ENCODE measurements at regions not wholly inside any gene's neighbourhood (a gene's known extent, or its start where the extent isn't known, plus 50 kb on each side); places are given as distances from the start of the nearest gene placed in this dataset.
"Not testable (repeated sequence)": the region's sequence is repeated elsewhere in the genome, so short reads cannot be mapped to it uniquely, and the experiment has no call there.

GRCh38 chr5:72637058-72637457 lies 129.8 kb upstream of the ZNF366 start:
- intact Hi-C loops (cut with DNase I) = no loop called here
- no peak overlapping the region for H3K4me3 ChIP-seq
- TF ChIP-seq, protein P1, sequence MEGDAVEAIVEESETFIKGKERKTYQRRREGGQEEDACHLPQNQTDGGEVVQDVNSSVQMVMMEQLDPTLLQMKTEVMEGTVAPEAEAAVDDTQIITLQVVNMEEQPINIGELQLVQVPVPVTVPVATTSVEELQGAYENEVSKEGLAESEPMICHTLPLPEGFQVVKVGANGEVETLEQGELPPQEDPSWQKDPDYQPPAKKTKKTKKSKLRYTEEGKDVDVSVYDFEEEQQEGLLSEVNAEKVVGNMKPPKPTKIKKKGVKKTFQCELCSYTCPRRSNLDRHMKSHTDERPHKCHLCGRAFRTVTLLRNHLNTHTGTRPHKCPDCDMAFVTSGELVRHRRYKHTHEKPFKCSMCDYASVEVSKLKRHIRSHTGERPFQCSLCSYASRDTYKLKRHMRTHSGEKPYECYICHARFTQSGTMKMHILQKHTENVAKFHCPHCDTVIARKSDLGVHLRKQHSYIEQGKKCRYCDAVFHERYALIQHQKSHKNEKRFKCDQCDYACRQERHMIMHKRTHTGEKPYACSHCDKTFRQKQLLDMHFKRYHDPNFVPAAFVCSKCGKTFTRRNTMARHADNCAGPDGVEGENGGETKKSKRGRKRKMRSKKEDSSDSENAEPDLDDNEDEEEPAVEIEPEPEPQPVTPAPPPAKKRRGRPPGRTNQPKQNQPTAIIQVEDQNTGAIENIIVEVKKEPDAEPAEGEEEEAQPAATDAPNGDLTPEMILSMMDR (IDR thresholded peaks at IDR 0.05) = no peak
- TF ChIP-seq POLR2A (IDR thresholded peaks at IDR 0.05) = no peak
- DNase-seq = no peak
- no peak overlapping the region for H3K27ac ChIP-seq
- H3K36me3 ChIP-seq (replicated peaks in 1 of 2) = no peaks in the 10 kb centered on the region
- H3K4me1 ChIP-seq (replicated peaks in 1 of 2) = no peaks in the 10 kb centered on the region
- H3K27me3 ChIP-seq = no peaks in the 10 kb centered on the region
- no peaks in the 10 kb centered on the region for H3K9me3 ChIP-seq (replicated peaks in 1 of 3)

DNA sequence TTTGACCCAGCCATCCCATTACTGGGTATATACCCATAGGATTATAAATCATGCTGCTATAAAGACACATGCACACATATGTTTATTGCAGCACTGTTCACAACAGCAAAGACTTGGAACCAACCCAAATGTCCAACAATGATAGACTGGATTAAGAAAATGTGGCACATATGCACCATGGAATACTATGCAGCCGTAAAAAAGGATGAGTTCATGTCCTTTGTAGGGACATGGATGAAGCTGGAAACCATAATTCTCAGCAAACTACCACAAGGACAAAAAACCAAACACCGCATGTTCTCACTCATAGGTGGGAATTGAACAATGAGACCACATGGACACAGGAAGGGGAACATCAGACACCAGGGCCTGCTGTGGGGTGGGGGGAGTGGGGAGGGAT lies 129.4 kb upstream of the ZNF366 start:
- H3K4me1 ChIP-seq (replicated peaks in 1 of 2); H3K27ac ChIP-seq; intact Hi-C loops (cut with DNase I); H3K4me3 ChIP-seq; H3K36me3 ChIP-seq (replicated peaks in 1 of 2); H3K27me3 ChIP-seq; DNase-seq; H3K9me3 ChIP-seq (replicated peaks in 1 of 3): not testable (repeated sequence)
- WGBS, 4 donors = 89 to 96% (median 92%) methylated on average over 2 of the region's 2 CpGs

GRCh38 chr5:72634444-72634843 lies 127.2 kb upstream of the ZNF366 start:
- no peak for TF ChIP-seq POLR2A (IDR thresholded peaks at IDR 0.05)
- TF ChIP-seq, protein P1 (IDR thresholded peaks at IDR 0.05) = no peak
- no peaks in the 10 kb centered on the region for H3K36me3 ChIP-seq (replicated peaks in 1 of 2)
- H3K27ac ChIP-seq = no peak overlapping the region
- WGBS, 4 donors = 50 to 63% (median 58%) methylated on average over 2 of the region's 2 CpGs
- H3K9me3 ChIP-seq (replicated peaks in 1 of 3) = no peaks in the 10 kb centered on the region
- no peak overlapping the region for H3K4me3 ChIP-seq
- H3K4me1 ChIP-seq (replicated peaks in 1 of 2) = no peaks in the 10 kb centered on the region
- intact Hi-C loops (cut with DNase I) = no loop called here
- DNase-seq = no peak
- no peaks in the 10 kb centered on the region for H3K27me3 ChIP-seq

GRCh38 chr5:72633649-72634048 lies 126.4 kb upstream of the ZNF366 start:
- intact Hi-C loops (cut with DNase I) = no loop called here
- Histone ChIP-seq H3K36me3 (replicated peaks in 1 of 2) (no peaks in the 10 kb centered on the region), H3K27ac (no peak overlapping the region), H3K9me3 (replicated peaks in 1 of 3) (no peaks in the 10 kb centered on the region), H3K4me1 (replicated peaks in 1 of 2) (no peaks in the 10 kb centered on the region), H3K4me3 (no peak overlapping the region), H3K27me3 (no peaks in the 10 kb centered on the region)
- DNase-seq = no peak
- no peak for TF ChIP-seq POLR2A (IDR thresholded peaks at IDR 0.05)
- TF ChIP-seq, protein P1 (IDR thresholded peaks at IDR 0.05) = no peak
- 88 to 100% (median 100%) methylated on average over 1 of the region's 1 CpG for WGBS, 4 donors

DNA sequence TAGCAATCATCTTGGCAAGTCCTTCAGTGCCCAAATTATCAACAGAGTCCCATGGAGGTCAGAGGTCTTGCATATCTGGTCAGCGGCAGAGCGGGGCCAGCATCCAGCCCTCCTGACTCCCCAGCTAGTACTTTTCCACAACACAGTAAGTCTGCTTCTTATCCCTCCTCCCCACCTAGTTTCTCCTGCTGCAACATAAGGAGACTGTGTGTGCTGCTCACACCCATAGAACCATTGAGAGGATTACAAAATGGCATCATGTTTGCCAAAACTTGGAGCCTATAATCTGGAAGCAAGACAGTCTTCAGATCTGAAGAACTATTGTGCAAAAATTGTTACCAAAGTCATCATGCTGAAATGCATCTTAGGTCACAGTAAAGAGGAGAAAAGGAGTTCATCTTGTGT lies 125.8 kb upstream of the ZNF366 start:
- Histone ChIP-seq H3K9me3 (replicated peaks in 1 of 3) (no peaks in the 10 kb centered on the region), H3K27me3 (no peaks in the 10 kb centered on the region), H3K36me3 (replicated peaks in 1 of 2) (no peaks in the 10 kb centered on the region), H3K27ac (no peak overlapping the region), H3K4me3 (no peak overlapping the region), H3K4me1 (replicated peaks in 1 of 2) (no peaks in the 10 kb centered on the region)
- WGBS, 4 donors = 77 to 82% (median 80%) methylated on average over 2 of the region's 2 CpGs
- DNase-seq = no peak
- intact Hi-C loops (cut with DNase I) = no loop called here
- TF ChIP-seq, protein P1 (IDR thresholded peaks at IDR 0.05) = no peak
- no peak for TF ChIP-seq POLR2A (IDR thresholded peaks at IDR 0.05)
